HG03159 (cell line): ENCODE measurements at regions not wholly inside any gene's neighbourhood (a gene's known extent, or its start where the extent isn't known, plus 50 kb on each side); places are given as distances from the start of the nearest gene placed in this dataset.
"Not testable (repeated sequence)": the region's sequence is repeated elsewhere in the genome, so short reads cannot be mapped to it uniquely, and the experiment has no call there.

Experiments used
- ATAC-seq: cut with Tn5 transposase; IDR thresholded peaks from one replicate; pipeline ENCODE4 v1.9.1; 2021; ENCODE audit warnings: mild to moderate bottlenecking, moderate library complexity; ENCODE audit not compliant: unreplicated experiment

- no peak for ATAC-seq
Measured at GRCh38 chr2:241981076-241981700, 111.7 kb downstream of the RTP5 start.

- no peak for ATAC-seq
Measured at GRCh38 chr2:241982706-241983570, 113.4 kb downstream of the RTP5 start.

- no peak for ATAC-seq
Measured at GRCh38 chr2:241983571-241984270, 114.2 kb downstream of the RTP5 start.

- no peak for ATAC-seq
Measured at GRCh38 chr2:241984271-241984655, 114.7 kb downstream of the RTP5 start.

- ATAC-seq: no peak
Measured at GRCh38 chr2:241984658-241985057, 115.1 kb downstream of the RTP5 start.

- not testable (repeated sequence) for ATAC-seq
Measured at GRCh38 chr2:241985161-241985985, 115.8 kb downstream of the RTP5 start.

GRCh38 chr2:241985986-241986329 is 116.4 kb downstream of the RTP5 start:
- ATAC-seq: no peak

- no peak for ATAC-seq
Measured at GRCh38 chr2:241986836-241987641, 117.5 kb downstream of the RTP5 start.

- no peak for ATAC-seq
Measured at GRCh38 chr2:241987726-241988125, 118.2 kb downstream of the RTP5 start.

- ATAC-seq: no peak
Measured at GRCh38 chr2:241988146-241988545, 118.6 kb downstream of the RTP5 start.

- no peak for ATAC-seq
Measured at GRCh38 chr2:241989074-241989473, 119.5 kb downstream of the RTP5 start.

- ATAC-seq: no peak
Measured at GRCh38 chr2:241990466-241990865, 120.9 kb downstream of the RTP5 start.

- no peak for ATAC-seq
Measured at GRCh38 chr2:241991299-241991698, 121.8 kb downstream of the RTP5 start.

- ATAC-seq: no peak
Measured at GRCh38 chr2:241992753-241993152, 123.2 kb downstream of the RTP5 start.

- ATAC-seq: no peak
Measured at GRCh38 chr2:241993386-241994005, 124.0 kb downstream of the RTP5 start.

- no peak for ATAC-seq
Measured at GRCh38 chr2:241994086-241994485, 124.6 kb downstream of the RTP5 start.

- no peak for ATAC-seq
Measured at GRCh38 chr2:241994556-241995213, 125.2 kb downstream of the RTP5 start.

- ATAC-seq: no peak
Measured at GRCh38 chr2:241996100-241996499, 126.6 kb downstream of the RTP5 start.

GRCh38 chr2:241997017-241997416 is 127.5 kb downstream of the RTP5 start:
- ATAC-seq: no peak
